HG03175 (cell line): ENCODE measurements at regions not wholly inside any gene's neighbourhood (a gene's known extent, or its start where the extent isn't known, plus 50 kb on each side); places are given as distances from the start of the nearest gene placed in this dataset.

ENCODE experiments used
- ATAC-seq: cut with Tn5 transposase; IDR thresholded peaks from one replicate; pipeline ENCODE4 v1.9.1; 2021; ENCODE audit warnings: mild to moderate bottlenecking, moderate library complexity; ENCODE audit not compliant: unreplicated experiment

DNA sequence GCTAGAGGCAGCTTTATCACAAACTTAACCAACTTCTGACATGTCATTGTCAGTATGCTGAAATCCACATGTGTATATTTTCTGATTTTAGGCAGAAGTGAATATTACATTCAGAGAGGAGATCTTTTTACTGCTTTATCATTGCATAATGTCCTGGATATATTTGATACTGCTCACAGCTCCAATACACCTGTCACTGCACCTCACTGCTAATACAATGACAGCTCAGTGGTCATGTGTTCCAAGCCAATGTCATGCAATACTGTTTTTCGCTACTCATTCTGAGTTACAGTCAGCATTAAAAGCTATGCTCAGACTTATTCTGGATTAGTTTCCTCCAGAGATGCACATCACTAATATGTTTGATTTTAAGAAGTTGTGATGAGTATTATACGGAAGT lies 1604.6 kb downstream of the HACE1 start:
- ATAC-seq: no peak

DNA sequence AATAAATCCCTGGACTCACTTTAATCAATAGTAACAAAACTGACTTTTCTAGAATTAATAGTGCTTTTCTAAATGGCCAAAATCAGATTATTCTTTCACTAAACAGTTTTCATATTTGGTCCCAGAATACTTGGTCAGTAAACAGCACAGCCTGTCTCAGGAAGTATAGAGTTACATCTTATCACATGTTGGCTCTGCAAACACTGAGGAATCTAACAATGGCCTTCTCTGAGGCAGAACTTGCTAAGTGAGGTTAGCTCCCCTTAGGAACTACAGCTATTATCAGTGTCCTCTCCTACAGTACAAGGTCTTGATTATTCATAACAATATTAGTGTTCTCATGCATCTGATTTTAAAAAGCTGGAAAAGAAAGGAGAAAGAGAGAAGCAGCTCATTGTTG lies 1622.8 kb downstream of the HACE1 start:
- ATAC-seq: no peak

DNA sequence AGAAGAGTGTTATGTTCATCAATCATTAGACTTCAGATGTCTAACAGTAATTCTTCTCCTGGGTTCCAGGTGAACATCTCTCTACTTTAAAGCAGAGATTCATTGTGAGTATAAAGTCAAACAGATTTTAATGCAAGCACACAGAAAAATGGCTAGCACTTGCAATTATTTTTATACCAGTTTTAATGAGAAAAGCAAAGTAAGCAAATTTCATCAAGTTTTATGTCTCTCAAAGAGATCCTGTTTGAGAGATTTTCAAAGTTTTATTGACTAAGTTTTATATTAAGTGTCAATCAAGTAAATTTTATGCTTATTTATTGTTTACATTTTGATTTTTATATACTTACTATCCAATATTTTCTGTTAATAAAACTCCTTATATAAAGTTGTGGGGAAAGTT lies 1628.5 kb downstream of the HACE1 start:
- ATAC-seq: no peak

- no peak for ATAC-seq
Measured at GRCh38 chr6:103215847-103216246, 1643.9 kb downstream of the HACE1 start.

DNA sequence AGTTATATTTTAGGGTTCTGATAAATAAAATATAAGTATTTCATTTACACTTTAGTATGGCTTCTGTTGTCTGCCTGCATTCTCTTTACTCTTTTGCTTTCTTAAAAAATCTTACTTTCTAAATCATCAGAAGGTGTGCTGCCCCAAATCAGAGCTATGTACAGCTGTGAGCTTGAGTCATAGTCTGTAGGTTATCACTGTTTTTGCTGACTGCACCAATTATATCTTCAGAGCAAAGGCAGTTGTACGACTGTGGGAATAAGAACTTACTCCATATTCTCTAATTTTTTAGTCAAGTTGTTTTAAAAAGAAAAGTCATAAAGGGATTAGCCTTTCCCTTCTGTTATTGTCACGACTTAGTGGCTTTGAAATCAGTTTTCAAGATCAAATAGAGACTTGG lies 1649.0 kb downstream of the HACE1 start:
- ATAC-seq: no peak

GRCh38 chr6:103198386-103198785 lies 1661.3 kb downstream of the HACE1 start:
- ATAC-seq: no peak

DNA sequence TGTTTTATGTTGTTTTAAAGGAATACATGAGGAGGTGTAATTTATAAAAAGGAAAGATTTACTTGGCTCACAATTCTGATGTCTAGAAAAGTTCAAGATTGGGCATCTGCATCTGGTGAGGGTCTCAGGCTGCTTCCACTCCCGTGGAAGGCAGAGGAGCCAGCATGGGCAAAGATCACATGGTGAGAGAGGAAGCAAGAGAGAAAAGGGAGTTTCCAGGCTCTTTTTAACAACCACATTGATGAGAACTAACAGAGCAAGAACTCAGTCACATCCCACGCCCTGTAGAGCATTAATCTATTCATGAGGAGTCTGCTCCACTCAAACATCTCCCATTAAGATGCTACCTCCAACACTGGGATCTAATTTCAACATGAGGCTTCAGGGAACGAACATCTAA lies 1666.3 kb downstream of the HACE1 start:
- ATAC-seq: no peak

DNA sequence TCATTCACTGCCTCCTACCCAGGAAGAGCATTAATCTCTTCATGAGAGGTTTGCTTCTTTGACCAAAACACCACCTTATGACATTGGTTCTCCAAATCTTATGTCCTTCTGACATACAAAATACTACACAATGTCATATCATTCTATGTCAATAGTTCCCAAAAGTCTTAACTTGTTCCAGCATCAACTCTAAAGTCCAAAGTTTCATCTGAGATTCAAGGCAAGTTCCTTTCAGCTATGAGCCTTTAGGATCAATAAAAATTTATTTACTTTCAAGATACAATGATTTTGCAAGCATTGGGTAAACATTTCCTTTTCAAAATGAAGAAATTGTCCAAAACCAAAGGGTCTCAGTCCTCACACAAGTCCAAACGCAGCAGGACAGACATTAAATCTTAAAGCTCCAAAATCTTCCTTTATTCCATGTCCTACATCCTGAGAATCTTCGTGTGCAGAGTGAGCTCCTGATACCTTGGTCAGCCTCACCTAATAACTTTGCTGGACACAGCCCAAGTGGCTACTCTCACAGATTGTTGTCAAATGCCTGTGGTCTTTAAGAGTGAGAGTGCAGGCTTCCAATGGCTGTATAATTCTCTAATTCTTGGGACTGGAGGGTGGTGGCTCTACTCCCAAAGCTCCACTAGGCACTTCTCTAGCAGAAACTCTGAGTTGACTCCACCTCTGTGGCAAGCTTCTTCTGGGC lies 1668.2 kb downstream of the HACE1 start:
- no peak for ATAC-seq

- no peak for ATAC-seq
Measured at GRCh38 chr6:103184776-103185175, 1674.9 kb downstream of the HACE1 start.

DNA sequence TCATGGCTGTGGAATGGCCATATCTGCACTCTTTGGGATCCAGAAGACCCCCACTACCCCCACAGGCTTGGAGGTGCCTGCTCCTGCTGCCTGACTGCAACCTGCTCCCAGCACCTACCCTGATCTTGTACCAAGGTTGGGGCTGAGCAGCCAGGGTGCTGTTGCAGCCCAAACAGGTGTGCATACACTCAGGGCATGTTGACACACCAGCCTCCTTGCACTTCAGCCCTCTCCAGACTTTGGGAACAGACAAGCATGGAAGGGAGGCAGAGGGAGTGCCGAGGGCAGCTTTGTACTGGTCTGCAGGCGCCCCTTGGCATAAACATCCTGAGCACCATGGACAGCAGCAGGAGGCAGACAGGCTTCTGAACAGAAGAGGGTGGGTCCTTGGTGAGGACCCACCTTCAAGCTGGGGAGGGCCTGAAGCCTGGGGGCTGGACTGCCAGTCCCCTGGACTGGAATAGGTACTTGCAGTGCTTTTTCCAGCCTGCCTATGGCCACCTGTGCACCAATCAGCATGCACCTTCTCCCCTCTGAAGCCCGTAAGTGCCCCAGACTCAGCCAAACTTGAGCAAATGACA lies 1675.8 kb downstream of the HACE1 start:
- no peak for ATAC-seq

GRCh38 chr6:103178193-103178592 lies 1681.5 kb downstream of the HACE1 start:
- no peak for ATAC-seq

DNA sequence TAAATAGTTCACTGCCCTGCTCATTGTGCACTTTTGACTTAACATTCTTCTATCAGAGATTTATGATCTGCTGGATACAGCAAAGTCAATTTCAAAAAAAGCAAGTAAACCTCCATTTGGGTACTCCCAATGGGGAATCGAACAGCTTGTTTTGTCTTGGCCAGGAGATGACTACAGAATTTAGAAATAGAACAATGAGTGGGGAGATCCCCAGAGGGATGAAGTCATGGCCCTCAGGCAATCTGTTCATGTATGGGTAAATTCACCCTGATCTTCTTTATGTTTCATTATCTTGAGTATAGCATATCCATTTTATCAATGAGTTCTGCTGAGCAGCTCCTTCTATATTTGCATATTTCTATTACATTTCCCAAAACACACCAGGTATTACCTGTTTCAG lies 1681.9 kb downstream of the HACE1 start:
- no peak for ATAC-seq

- no peak for ATAC-seq
Measured at GRCh38 chr6:103175056-103175455, 1684.7 kb downstream of the HACE1 start.

GRCh38 chr6:103167345-103168071 lies 1692.2 kb downstream of the HACE1 start:
- ATAC-seq: no peak

- ATAC-seq: no peak
Measured at GRCh38 chr6:103154779-103155572, 1704.7 kb downstream of the HACE1 start.

- ATAC-seq: no peak
Measured at GRCh38 chr6:103153016-103153415, 1706.7 kb downstream of the HACE1 start.

GRCh38 chr6:103142902-103143301 lies 1716.8 kb downstream of the HACE1 start:
- ATAC-seq: no peak

- ATAC-seq: no peak
Measured at GRCh38 chr6:103140308-103141027, 1719.3 kb downstream of the HACE1 start.

GRCh38 chr6:103139377-103139776 lies 1720.3 kb downstream of the HACE1 start:
- ATAC-seq: no peak

DNA sequence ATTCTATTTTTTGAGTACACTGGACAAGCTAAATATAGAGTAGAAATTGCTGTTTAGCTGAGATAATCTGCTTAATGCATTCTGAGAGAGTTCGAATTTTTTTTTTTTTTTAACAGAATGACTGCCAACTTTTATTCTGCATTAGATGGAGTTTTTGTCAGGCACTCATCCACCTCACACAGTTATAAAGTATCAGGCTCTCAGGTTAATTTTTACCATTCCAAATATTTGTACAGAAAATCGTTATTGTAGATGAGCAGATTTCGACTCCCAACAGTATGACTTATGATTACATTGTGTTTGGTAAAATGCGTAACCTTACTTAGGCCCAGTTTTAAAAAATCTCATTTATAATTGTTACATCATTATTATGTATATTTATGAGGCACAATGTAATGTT lies 1731.0 kb downstream of the GRIK2 start:
- no peak for ATAC-seq
